HG03565 (cell line): ENCODE measurements at regions not wholly inside any gene's neighbourhood (a gene's known extent, or its start where the extent isn't known, plus 50 kb on each side); places are given as distances from the start of the nearest gene placed in this dataset.

Experiments used
- ATAC-seq: cut with Tn5 transposase; IDR thresholded peaks from one replicate; pipeline ENCODE4 v1.9.1; 2021; ENCODE audit warnings: mild to moderate bottlenecking, moderate library complexity; ENCODE audit not compliant: unreplicated experiment

- ATAC-seq = no peak
Observed at GRCh38 chr7:109121599-109122300, 552.1 kb downstream of the DNAJB9 start.

- no peak for ATAC-seq
Observed at GRCh38 chr7:109125001-109125400, 555.3 kb downstream of the DNAJB9 start.

GRCh38 chr7:109126404-109127050 is 556.9 kb downstream of the DNAJB9 start:
- no peak for ATAC-seq

- ATAC-seq = no peak
Observed at GRCh38 chr7:109127145-109127544, 557.5 kb downstream of the DNAJB9 start.

- ATAC-seq = no peak
Observed at GRCh38 chr7:109131141-109131540, 561.5 kb downstream of the DNAJB9 start.

GRCh38 chr7:109136893-109137292 is 567.2 kb downstream of the DNAJB9 start:
- ATAC-seq = no peak

GRCh38 chr7:109154748-109155147 is 585.1 kb downstream of the DNAJB9 start:
- no peak for ATAC-seq

- no peak for ATAC-seq
Observed at GRCh38 chr7:109158246-109158645, 588.6 kb downstream of the DNAJB9 start.

GRCh38 chr7:109176661-109177060 is 607.0 kb downstream of the DNAJB9 start:
- no peak for ATAC-seq

- no peak for ATAC-seq
Observed at GRCh38 chr7:109178342-109178741, 608.7 kb downstream of the DNAJB9 start.

GRCh38 chr7:109179601-109180000 is 609.9 kb downstream of the DNAJB9 start:
- ATAC-seq = no peak

- ATAC-seq = no peak
Observed at GRCh38 chr7:109190766-109191398, 621.2 kb downstream of the DNAJB9 start.

- ATAC-seq = no peak
Observed at GRCh38 chr7:109206196-109206595, 636.5 kb downstream of the DNAJB9 start.

GRCh38 chr7:109213081-109213480 is 643.4 kb downstream of the DNAJB9 start:
- ATAC-seq = no peak

GRCh38 chr7:109215341-109215740 is 645.7 kb downstream of the DNAJB9 start:
- no peak for ATAC-seq

- no peak for ATAC-seq
Observed at GRCh38 chr7:109224100-109224499, 654.4 kb downstream of the DNAJB9 start.

- ATAC-seq = no peak
Observed at GRCh38 chr7:109226699-109227098, 657.0 kb downstream of the DNAJB9 start.

GRCh38 chr7:109235316-109235715 is 665.6 kb downstream of the DNAJB9 start:
- no peak for ATAC-seq

- no peak for ATAC-seq
Observed at GRCh38 chr7:109246330-109247077, 676.8 kb downstream of the DNAJB9 start.

- ATAC-seq = no peak
Observed at GRCh38 chr7:109256762-109257560, 687.3 kb downstream of the DNAJB9 start.

- ATAC-seq = peak; percentile 88
Observed at GRCh38 chr7:109259151-109259550, 689.5 kb downstream of the DNAJB9 start.
